ENCODE measurements at regions not wholly inside any gene's neighbourhood (a gene's known extent, or its start where the extent isn't known, plus 50 kb on each side); places are given as distances from the start of the nearest gene placed in this dataset.

DNA sequence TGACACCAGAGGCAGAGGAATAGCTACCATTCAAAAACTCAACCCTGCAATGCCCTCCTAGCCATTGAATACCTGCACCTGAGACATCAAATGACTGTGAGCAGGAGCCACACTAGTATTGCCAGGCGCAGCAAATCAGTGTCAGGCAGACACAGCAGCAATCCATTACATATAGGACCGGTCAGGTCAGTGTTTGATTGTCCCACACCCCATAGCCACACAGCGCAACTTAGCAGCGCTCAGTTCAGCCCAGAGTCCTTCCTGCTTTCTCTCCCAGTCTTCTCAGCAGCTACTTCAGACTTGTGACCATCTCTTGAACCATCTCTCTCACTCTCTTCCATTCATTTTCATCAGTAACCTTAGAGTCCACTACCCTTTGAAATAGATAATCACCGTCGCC lies 181.6 kb upstream of the GPR12 start:
- no peak for DNase-seq (ENCODE audit: low spot score)
- no peak for FAIRE-seq

DNA sequence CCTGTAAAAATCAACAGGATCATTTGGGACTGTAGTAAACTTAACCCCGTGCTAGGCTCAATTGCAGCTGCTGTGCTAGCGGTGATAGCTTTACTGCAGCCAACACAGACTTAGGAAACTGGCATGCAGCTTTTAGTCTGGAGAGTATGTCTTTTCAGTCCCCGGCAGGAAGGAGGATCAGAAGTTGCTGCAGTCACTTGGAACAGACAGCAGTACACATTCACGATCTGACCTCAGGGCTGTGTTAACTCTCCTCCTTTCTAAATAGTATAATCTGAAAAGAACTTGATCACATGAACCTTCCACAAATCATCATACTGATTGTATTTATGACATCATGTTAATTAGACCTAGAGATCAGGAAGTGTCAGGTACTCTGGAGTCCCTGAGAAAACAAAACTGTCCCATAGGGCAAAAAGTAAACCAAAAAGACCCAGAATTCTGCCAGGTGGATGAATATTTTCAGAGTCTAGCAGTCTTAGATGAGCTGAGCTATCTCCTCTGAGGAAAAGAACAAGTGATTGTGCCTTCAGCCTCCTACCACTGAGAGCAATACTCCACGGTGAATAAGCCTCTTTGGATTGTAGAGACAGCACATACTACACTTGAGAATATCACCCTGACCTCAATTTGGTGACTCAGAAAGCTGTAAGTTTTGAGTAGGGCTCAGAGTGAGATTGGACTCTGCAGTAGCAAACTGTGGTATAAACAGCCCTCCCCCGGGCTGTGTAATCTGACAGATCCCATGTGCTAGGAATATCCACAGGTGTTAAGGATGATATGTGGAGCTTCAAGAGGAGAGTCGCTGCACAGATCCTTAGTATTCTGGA lies 181.0 kb upstream of the GPR12 start:
- FAIRE-seq, result peak; percentile 77
- DNase-seq (ENCODE audit: low spot score), result peak; percentile 74

DNA sequence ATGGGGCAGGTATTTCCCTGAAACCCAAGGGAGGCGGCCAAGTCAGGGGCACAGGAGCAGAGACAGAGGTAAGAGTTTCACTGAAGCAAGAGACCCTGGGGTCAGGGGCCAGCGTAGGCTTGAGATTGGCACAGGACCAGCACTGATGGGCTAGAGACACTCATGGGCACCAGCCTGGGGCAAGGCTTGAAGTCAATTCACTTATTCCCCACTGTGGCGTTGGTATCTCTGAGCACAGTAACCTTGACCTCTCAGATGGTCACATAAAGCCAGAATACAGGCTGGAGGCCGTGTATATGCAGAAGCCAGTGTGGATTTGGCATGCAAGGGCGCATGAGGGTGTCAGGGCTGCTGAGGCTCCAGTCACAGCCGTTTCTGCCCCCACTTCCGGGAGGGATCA lies 173.5 kb upstream of the GPR12 start:
- FAIRE-seq, result no peak

DNA sequence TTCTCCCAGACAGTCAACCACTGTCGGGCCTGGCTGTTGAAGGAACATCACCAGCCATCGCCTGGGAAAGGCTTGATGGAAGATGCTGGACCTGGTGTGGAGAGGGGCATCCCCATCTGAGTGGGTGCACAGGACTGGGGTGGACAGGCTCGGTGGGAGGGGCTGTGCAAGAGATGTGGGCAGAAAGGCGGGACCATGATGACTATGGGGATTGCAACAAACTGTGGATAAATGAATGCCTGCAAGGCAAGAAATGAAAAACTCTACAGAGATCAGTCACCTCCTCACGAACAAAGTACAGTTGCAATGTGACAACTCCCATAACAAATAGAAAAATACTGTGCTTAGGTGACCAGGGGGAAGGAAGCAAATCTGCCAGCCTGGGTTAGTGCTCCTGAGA lies 171.9 kb upstream of the GPR12 start:
- no peak for FAIRE-seq
- DNase-seq (ENCODE audit: low spot score), result no peak

More for the DNA sequence above, 173.5 kb upstream of the GPR12 start:
- no peak for DNase-seq (ENCODE audit: low spot score)

DNA sequence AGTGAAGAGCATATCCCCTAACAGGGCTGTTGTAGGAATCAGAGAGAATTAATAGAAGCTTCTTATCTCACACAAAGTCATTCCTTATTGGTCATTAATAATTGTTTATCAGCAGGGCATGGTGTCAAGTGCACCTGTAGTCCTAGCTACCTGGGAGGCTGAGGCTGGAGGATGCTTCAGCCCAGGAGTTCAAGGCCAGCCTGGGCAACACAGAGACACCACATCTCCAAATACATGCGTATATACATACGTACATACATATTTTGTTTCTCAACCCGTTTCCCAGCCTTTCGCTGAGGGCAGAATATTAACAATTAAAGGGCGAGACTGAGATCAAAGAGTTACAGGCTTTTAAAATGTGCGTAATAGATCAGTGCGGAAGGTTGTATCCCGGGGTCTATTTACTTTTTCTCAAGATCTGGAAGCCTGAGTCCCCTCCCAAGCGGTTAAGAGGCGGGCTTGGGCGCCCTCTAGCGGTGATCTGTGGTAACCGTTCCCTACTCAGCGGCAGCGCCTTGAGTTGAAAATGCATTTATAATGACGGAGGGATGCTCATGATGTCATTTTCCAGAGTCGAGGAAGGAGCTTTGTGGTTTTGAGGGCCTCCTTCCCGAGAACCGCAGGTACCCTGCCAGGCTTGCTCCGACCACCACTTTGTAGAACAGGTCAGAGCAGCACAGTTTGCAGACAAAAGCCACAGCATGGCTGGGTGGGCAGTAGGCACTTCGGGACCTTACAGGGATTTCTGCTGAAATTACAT lies 169.6 kb upstream of the GPR12 start:
- DNase-seq (ENCODE audit: low spot score) (peak; percentile 47), FAIRE-seq (no peak)

DNA sequence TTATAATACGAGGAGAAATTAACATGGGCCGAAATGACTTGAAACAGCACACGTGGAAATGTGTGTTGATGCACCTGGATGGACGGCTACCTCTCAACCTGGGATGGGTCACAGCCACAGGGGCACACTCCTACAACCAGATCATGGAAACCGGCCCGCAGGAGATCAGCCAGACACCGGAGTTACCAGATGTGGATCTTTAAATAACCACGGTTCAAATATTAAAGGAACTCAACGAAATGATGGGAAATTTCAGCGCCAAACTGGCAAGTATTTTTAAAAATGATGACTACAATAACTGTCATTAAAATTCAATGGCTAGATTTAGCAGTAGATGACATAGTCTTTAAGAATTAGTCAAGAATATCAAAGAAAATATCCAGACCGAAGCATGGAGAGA lies 166.9 kb upstream of the GPR12 start:
- FAIRE-seq, result no peak
- DNase-seq (ENCODE audit: low spot score), result no peak

DNA sequence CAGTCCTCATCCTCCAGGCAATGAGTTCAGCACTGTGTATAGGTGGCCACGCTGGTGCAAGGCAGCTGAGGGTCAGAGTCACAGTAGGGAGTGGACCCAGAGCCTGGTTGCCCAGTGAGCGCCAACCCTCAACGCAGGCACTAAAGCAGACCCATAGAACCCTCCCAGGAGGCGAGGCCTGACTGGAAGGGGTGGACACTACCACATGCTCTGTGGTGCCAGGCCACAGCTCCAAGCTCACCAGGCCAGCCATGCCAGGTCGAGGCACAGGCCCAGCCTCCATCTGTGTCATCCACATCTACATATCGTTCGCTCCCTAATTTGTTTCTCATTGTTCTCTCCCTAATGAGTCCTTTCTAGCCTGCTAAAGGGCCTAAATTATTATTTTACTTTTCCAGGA lies 165.8 kb upstream of the GPR12 start:
- FAIRE-seq (no peak), DNase-seq (ENCODE audit: low spot score) (no peak)

DNA sequence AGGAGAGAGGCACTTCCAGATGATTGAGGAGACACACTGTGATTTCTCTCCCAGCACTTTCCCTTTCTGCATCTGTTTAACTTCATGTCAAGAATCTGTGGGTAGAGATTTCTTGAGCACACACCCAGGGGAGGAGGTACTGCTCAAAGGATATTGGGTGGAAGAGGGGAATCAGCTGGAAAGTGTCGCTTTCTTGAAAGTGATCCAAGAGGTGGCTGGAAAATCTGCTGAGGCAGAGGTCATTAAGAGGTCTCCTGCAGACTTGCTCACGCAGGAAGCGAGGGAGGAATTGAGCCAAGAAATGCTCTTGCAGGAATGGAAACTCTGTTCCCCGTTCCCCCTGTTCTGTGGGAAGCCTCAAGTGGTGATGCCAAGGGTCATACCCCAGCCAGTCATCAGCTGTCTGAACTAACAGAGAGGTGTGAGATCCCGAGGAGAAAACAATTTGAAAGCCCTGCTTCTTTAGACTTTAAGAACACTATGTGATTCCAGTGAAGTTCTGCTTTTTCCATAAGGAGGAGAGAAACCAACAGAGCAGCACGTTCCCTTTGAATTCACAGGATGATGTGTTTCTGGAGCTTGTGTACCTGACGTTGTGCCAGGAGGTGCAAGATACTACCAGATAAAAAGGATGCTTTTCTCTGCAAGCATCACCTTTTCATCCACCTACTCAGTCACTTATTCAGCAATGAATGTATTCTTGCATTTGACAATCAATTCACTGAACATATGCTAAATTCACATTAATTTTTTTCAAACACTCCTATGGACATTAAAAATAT lies 163.4 kb upstream of the GPR12 start:
- DNase-seq (ENCODE audit: low spot score) (peak; percentile 69), FAIRE-seq (peak; percentile 90)

DNA sequence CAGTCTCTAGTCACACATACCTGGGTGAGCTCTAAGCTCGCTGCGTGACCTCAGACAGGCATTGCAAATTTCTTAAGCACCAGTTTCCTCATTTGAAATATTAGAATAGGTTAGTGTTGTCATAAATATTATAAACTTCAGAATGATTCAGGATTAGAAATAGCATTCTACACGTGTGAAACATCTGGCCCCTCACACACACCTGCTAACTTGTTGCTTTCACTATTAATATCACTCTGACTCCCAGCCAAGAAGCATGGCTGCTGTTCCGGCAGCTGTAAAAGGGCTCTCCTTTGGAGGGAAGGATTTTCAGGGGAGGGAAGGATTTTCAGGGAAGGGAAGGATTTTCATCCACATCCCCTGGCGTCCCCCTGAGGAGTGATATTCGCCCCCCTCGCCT lies 161.3 kb upstream of the GPR12 start:
- DNase-seq (ENCODE audit: low spot score), result no peak
- no peak for FAIRE-seq

DNA sequence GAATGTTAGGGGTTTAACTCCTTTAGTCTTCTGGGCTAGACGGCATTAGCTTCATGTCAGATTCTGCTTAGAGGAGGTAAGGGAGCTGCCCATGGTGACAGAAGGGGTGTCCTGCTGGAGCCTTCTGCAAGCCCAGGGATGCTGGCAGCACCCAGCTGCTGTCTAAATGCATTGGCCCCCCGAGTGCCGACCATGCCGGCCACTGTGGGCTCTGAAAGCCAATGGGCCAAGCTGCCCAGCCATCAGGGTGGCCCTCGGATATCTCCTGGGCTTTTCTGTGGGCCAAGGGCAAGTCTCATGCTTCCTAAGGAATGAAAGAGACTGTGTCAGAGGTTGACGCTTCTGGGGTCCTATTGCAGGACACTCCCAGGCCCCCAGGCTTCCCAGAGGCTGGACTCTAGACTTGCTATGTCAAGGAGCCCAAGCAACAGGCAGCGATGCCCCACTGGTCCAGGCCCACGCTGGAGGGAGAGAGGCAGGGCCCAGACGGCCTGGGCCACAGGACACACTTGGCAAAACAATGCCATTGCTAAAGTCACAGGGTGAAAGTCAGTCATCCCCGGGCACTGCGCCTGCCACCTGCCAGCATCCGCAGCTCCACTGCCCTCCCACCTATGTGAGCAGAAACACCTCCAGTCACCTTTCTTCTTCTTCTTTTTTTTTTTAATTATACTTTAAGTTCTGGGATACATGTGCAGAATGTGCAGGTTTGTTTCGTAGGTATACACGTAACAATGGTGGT lies 160.2 kb upstream of the GPR12 start:
- no peak for FAIRE-seq

DNA sequence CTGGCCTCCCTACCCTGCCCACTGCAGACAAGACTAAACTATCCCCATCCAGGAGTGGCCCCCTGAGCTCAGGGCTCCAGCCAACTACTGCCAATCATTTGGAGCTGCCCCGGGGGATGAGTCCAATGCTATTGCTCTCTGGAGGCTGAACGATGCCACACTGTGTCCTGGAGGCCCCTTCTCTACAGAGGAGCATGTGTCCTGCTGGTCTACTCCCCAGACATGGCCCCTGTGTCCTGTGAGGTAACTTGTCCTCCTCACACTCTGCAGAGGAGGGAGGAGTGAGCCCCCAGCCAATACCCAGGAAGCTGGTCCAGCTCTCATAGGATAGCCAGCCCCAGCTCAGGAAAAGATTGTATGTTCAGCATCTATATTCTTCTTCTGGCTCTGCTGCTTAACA lies 159.1 kb upstream of the GPR12 start:
- no peak for DNase-seq (ENCODE audit: low spot score)
- FAIRE-seq, result no peak

More for the DNA sequence above, 160.2 kb upstream of the GPR12 start:
- no peak for DNase-seq (ENCODE audit: low spot score)

DNA sequence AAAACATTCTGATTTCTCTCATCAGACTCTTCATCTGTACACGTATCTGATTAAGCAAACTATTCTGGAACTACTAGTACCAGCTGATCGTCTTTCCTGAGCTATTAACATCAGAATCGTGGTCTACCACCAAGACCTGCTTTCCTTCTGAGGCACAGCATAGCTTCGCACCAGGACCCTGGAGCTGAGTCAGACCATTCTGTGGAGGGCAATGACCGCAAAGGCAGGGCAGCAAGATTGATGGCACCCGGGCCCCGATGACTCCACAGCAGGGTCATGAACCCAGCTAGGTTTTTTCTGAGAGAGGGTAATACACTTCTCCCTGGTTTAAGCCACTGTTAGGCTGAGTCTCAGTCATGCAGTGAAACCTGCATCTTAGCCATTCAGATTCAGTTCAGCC lies 158.7 kb upstream of the GPR12 start:
- FAIRE-seq, result peak; percentile 96

DNA sequence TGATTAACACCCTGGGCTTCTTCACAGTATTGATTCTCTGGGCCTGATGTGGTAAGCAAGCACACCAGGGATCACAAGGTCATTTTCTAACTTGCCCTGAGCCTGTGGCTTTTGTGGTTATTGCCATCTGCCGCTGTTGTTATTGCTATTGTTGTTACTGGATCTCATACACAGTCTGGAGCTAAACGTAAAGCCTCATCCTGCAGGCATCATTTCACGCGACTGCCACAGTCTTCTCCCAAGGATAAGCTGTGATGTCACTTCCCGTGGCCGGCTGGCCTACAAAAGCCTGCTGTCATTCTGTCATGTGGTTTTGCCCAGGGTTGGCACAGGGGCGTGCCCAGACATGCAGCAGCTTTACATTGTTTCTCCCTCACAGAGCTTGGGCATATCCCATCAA lies 154.0 kb upstream of the GPR12 start:
- DNase-seq (ENCODE audit: low spot score) (peak; percentile 50), FAIRE-seq (no peak)

More for the DNA sequence above, 158.7 kb upstream of the GPR12 start:
- peak; percentile 90 for DNase-seq (ENCODE audit: low spot score)

DNA sequence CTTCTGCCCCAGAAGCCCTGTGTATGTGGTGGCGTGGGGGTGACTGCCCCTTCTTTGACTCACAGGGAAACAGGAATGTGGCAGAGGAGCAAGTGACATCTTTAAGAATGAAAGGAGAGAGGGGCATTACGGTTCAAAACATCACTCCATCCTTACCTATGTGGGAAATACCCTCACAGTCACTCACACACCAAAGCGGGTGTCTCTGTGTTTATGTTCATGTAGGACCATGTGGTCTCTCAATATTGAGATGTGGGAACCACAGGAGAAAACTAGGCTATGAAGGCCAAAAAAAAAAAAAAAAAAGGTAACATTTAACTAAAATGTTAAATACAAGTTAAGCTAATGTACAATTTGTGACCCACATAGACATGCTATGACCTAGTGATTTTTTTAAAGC lies 153.6 kb upstream of the GPR12 start:
- FAIRE-seq (no peak), DNase-seq (ENCODE audit: low spot score) (no peak)

DNA sequence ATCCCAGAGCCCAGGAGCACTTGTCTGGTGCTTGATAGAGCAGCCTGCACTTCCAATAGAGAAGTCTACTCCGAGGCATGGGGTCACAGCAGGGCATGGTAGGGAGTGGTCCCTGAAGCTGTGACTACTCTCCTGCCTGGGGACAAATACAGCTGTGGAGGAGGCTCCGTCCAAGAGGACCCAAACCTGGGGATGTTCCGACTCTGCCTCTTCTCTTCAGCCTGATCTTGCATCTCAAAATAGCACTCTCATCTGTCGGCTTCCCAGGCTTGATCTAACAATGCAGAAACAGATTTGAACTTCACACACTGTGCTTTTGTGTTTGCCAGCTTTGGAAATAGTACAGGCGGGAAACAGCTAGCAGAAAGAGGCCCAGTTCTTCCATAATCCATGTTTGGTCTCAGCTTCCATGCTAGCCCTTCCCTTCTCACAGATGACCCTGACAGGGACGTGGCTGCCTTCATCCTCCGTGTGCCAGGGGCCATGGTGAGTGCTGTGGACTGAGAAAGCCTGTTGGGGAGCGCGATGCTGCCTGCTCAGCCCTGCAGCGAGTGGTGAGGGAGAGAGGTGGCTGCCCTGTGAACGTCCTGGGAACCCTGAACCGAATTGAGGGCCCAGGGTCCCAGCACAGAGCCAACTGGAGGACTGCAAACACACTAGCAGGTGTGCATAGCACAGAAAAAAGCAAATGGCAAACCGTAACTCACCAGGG lies 150.3 kb upstream of the GPR12 start:
- DNase-seq (ENCODE audit: low spot score), result no peak
- no peak for FAIRE-seq

DNA sequence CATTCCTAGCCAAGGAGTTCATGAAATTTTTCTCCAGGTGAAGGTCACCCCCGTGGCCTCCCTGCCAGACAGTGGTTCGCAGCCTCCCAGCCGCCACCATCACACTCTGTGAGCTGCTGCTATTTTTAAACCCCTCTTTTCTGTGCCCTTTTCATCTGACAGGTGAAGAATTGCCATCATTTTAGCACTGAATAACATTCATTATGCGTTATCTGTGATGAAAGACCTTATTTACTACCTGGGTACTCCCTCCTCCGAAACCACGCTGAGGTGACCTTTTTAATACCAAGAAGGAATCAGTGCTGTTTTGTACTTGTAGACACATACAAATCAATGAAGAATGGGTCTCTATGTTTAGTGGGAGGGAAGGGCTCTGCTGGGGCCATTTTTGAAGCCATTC lies 148.9 kb upstream of the GPR12 start:
- DNase-seq (ENCODE audit: low spot score) (no peak), FAIRE-seq (no peak)

DNA sequence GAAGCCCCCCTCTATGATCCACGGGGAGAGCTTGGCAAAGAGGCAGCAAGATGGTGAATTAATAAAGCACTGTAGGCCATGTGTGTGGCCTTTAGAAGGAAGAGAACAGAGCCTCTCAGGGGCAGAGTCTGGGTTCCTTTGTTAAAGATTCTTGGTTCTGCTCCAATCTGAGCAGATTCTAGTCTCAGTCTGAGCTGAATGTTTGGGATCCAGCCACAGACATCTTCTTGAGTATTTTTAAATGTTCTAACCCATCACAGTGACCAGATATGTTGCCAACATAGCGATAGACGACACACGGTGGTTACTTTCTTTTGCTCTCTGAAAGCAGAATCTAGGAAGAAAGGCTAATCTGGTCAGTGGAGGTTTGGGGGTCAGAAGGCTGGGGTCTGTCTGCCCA lies 147.5 kb upstream of the GPR12 start:
- DNase-seq (ENCODE audit: low spot score), result no peak
- no peak for FAIRE-seq

DNA sequence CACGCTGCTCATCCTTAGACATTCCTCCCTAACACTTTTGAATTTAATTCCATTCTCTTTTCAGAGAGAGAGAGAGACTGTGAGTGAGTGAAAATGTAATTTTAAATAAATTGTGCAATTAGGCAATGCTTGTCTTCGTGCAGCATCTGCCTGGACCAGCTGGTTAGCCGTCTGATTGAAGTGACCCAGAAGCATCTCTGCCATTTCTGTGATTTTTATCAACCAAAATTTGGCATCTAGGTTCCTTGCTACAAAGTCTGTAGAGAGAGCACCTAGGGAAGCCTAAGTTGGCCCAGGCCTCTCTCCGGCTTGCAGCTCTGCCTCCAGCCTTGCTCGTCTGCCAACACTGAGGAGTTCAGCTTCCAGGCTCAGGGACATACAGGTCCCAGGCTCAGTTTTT lies 138.6 kb upstream of the GPR12 start:
- DNase-seq (ENCODE audit: low spot score) (no peak), FAIRE-seq (no peak)

DNA sequence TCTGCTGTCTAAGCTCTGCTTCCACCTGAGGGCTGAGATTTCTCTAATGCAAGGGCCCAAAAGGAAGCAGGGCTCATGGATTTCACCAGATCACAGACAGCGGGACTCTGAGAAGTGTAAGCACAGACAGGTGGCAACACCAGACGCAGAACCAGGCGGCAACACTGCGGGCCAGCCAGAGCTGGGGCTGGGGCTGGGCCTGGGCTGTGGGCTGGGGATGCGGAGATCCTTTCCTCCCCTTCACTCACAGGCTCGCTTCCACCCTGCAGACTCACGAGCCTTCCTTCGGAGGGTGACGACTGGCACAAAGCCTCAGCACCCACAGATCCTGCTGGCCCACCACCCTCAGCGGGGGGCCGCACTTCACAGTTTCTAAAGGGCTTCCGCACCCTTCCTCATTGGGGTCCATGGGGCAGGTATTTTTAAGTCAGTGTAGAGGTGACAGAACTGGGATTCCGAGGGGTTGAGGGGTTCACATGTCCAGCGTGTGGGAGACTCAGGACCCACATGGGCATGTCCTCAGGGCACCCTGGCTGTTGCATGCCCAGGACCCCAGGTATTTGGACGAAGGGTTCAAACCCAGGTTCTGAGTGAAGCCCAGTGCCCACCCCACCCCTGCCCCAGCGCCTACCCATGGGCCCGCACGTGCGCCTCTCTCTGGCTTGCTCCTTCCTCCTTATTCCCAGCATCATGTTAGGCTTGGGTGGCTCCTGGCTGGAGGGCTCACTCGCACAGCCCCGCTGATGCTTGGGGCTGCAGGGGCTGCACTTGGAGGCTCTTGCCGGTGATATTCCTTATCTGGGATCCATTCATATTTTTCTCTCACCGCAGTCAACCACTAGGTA lies 137.3 kb upstream of the GPR12 start:
- no peak for FAIRE-seq
- no peak for DNase-seq (ENCODE audit: low spot score)

All from RCC 7860 (cell line).